ENCODE measurements at regions not wholly inside any gene's neighbourhood (a gene's known extent, or its start where the extent isn't known, plus 50 kb on each side); places are given as distances from the start of the nearest gene placed in this dataset.
A peak's percentile ranks its signal among the peaks of the same experiment; 100 is the strongest.

DNA sequence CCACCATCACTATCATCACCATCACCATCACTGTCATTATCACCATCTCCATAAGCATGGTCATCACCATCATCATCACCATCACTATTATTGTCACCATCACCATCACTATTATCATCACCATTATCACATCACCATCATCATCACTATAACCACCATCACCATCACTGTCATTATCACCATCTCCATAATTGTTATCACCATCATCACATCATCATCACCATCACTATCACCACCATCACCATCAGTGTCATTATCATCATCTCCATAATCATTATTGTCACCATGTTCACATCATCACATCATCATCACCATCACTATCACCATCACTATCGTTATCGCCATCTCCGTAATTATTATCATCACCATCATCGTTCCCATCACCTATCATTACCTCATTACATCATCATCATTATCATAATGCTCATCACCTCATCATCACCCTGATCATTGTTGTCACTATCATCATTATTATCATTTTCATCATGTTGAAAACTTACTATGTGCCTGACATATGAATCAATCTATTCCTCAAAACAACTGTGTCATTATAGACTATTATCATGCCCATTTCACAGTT, 280.3 kb upstream of the HS6ST1 start:
- no peaks in the 10 kb centered on the region for H3K9me2 ChIP-seq (replicated peaks; ENCODE audit: control insufficient read depth, low read length)
- no peaks in the 10 kb centered on the region for H4K20me1 ChIP-seq (ENCODE audit: control insufficient read depth, insufficient read depth, low read depth, low read length)
- 0 out of 2 replicates have a peak, but pooled peaks cover 3% of the 10 kb centered on the region for H3F3A ChIP-seq (ENCODE audit: control insufficient read depth, insufficient read depth)
- TF ChIP-seq EZH2phosphoT487 (IDR thresholded peaks at IDR 0.05; ENCODE audit: borderline replicate concordance, low read length), result no peak
- TF ChIP-seq, protein P1, sequence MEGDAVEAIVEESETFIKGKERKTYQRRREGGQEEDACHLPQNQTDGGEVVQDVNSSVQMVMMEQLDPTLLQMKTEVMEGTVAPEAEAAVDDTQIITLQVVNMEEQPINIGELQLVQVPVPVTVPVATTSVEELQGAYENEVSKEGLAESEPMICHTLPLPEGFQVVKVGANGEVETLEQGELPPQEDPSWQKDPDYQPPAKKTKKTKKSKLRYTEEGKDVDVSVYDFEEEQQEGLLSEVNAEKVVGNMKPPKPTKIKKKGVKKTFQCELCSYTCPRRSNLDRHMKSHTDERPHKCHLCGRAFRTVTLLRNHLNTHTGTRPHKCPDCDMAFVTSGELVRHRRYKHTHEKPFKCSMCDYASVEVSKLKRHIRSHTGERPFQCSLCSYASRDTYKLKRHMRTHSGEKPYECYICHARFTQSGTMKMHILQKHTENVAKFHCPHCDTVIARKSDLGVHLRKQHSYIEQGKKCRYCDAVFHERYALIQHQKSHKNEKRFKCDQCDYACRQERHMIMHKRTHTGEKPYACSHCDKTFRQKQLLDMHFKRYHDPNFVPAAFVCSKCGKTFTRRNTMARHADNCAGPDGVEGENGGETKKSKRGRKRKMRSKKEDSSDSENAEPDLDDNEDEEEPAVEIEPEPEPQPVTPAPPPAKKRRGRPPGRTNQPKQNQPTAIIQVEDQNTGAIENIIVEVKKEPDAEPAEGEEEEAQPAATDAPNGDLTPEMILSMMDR (IDR thresholded peaks at IDR 0.05; ENCODE audit: low read depth, low read length, poor library complexity, severe bottlenecking), result no peak
- H3K27me3 ChIP-seq (ENCODE audit: control insufficient read depth, low read length), result no peaks in the 10 kb centered on the region
- no peaks in the 10 kb centered on the region for H3K9me3 ChIP-seq (ENCODE audit: control insufficient read depth, insufficient read depth, low read length)
- no peak overlapping the region for H3K4me3 ChIP-seq (ENCODE audit: low read length)
- no peaks in the 10 kb centered on the region for H3K79me2 ChIP-seq (ENCODE audit: control insufficient read depth, low read length)
- H3K4me1 ChIP-seq (ENCODE audit: control insufficient read depth, low read length), result peaks cover 80% of the 10 kb centered on the region
- H3K36me3 ChIP-seq (ENCODE audit: control insufficient read depth, low read length), result no peaks in the 10 kb centered on the region
- H3K4me2 ChIP-seq (ENCODE audit: low read length), result peak overlapping the region; percentile 28; the same call in 1 of the 2 replicates
- H3K27ac ChIP-seq (ENCODE audit: low read depth, low read length), result no peak overlapping the region

DNA sequence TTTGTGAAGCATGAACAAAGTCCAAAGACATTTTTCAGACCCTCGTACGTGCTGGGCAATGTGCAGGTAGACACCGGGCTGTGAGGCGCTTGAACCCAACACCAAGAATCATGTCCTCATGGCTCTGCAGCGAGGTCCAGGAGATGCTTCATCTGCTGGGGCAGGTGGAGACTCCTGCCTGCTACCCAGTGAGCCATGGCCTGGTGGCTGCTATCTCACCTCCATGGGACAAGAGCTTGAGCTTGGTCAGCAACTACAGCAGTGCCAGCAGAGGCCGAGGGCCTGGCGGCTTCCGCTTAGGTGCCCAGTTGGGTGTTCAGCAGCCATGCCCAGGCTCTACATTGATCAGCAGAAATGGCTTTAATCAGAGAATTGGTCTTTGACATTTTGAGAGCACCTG, 281.0 kb upstream of the HS6ST1 start:
- Histone ChIP-seq H4K20me1 (ENCODE audit: control insufficient read depth, insufficient read depth, low read depth, low read length) (no peaks in the 10 kb centered on the region), H3K4me2 (ENCODE audit: low read length) (peak overlapping the region; percentile 28), H3K4me3 (ENCODE audit: low read length) (no peak overlapping the region), H3K9me3 (ENCODE audit: control insufficient read depth, insufficient read depth, low read length) (no peaks in the 10 kb centered on the region), H3K4me1 (ENCODE audit: control insufficient read depth, low read length) (peaks cover 79% of the 10 kb centered on the region), H3K27ac (ENCODE audit: low read depth, low read length) (peak overlapping the region; percentile 64), H3F3A (ENCODE audit: control insufficient read depth, insufficient read depth) (0 out of 2 replicates have a peak, but pooled peaks cover 3% of the 10 kb centered on the region), H3K9me2 (replicated peaks; ENCODE audit: control insufficient read depth, low read length) (no peaks in the 10 kb centered on the region), H3K36me3 (ENCODE audit: control insufficient read depth, low read length) (no peaks in the 10 kb centered on the region), H3K79me2 (ENCODE audit: control insufficient read depth, low read length) (no peaks in the 10 kb centered on the region), H3K27me3 (ENCODE audit: control insufficient read depth, low read length) (no peaks in the 10 kb centered on the region)
- TF ChIP-seq EZH2phosphoT487 (IDR thresholded peaks at IDR 0.05; ENCODE audit: borderline replicate concordance, low read length), result no peak
- TF ChIP-seq, protein P1 (IDR thresholded peaks at IDR 0.05; ENCODE audit: low read depth, low read length, poor library complexity, severe bottlenecking), result no peak

- peak overlapping the region; percentile 64 for H3K27ac ChIP-seq (ENCODE audit: low read depth, low read length)
- H3K36me3 ChIP-seq (ENCODE audit: control insufficient read depth, low read length), result no peaks in the 10 kb centered on the region
- H3K27me3 ChIP-seq (ENCODE audit: control insufficient read depth, low read length), result no peaks in the 10 kb centered on the region
- H3K79me2 ChIP-seq (ENCODE audit: control insufficient read depth, low read length), result no peaks in the 10 kb centered on the region
- H3K9me3 ChIP-seq (ENCODE audit: control insufficient read depth, insufficient read depth, low read length), result no peaks in the 10 kb centered on the region
- peaks cover 68% of the 10 kb centered on the region for H3K4me1 ChIP-seq (ENCODE audit: control insufficient read depth, low read length)
- no peaks in the 10 kb centered on the region for H3K9me2 ChIP-seq (replicated peaks; ENCODE audit: control insufficient read depth, low read length)
- peak overlapping the region; percentile 9 for H3K4me2 ChIP-seq (ENCODE audit: low read length)
- TF ChIP-seq, protein P1 (IDR thresholded peaks at IDR 0.05; ENCODE audit: low read depth, low read length, poor library complexity, severe bottlenecking), result no peak
- no peak for TF ChIP-seq EZH2phosphoT487 (IDR thresholded peaks at IDR 0.05; ENCODE audit: borderline replicate concordance, low read length)
- H3K4me3 ChIP-seq (ENCODE audit: low read length), result no peak overlapping the region
- 0 out of 2 replicates have a peak, but pooled peaks cover 3% of the 10 kb centered on the region for H3F3A ChIP-seq (ENCODE audit: control insufficient read depth, insufficient read depth)
- H4K20me1 ChIP-seq (ENCODE audit: control insufficient read depth, insufficient read depth, low read depth, low read length), result no peaks in the 10 kb centered on the region
Measured at GRCh38 chr2:128600581-128601297, 282.1 kb upstream of the HS6ST1 start.

Data from DOHH2 (cell line).